ENCODE measurements at regions not wholly inside any gene's neighbourhood (a gene's known extent, or its start where the extent isn't known, plus 50 kb on each side); places are given as distances from the start of the nearest gene placed in this dataset.

- TF ChIP-seq KLF7 (tag by site-specific recombination; IDR thresholded peaks at IDR 0.05; ENCODE audit: borderline replicate concordance) (no peak), CTCF (tag by site-specific recombination; IDR thresholded peaks at IDR 0.05) (no peak), TCF7L2 (IDR thresholded peaks at IDR 0.05; ENCODE audit: borderline replicate concordance, low read depth, low read length) (no peak), HOXC10 (CRISPR knock-in tag; IDR thresholded peaks at IDR 0.05) (no peak), ZNF548 (tag by site-specific recombination; IDR thresholded peaks at IDR 0.05) (no peak), ZNF292 (tag by site-specific recombination; IDR thresholded peaks at IDR 0.05; ENCODE audit: borderline replicate concordance, low read depth) (no peak), HOXD13 (CRISPR knock-in tag; IDR thresholded peaks at IDR 0.05; ENCODE audit: borderline replicate concordance) (no peak), ZNF561 (tag by site-specific recombination; IDR thresholded peaks at IDR 0.05; ENCODE audit: borderline replicate concordance) (no peak), ZFP3 (tag by site-specific recombination; IDR thresholded peaks at IDR 0.05; ENCODE audit: low read depth) (no peak), ZBTB7A (tag by site-specific recombination; IDR thresholded peaks at IDR 0.05; ENCODE audit: low read depth) (no peak), ZNF544 (tag by site-specific recombination; IDR thresholded peaks at IDR 0.05) (no peak), ZNF791 (tag by site-specific recombination; IDR thresholded peaks at IDR 0.05) (no peak)
- TF ChIP-seq, protein P1, sequence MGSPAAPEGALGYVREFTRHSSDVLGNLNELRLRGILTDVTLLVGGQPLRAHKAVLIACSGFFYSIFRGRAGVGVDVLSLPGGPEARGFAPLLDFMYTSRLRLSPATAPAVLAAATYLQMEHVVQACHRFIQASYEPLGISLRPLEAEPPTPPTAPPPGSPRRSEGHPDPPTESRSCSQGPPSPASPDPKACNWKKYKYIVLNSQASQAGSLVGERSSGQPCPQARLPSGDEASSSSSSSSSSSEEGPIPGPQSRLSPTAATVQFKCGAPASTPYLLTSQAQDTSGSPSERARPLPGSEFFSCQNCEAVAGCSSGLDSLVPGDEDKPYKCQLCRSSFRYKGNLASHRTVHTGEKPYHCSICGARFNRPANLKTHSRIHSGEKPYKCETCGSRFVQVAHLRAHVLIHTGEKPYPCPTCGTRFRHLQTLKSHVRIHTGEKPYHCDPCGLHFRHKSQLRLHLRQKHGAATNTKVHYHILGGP (tag by site-specific recombination; IDR thresholded peaks at IDR 0.05): no peak
Measured at GRCh38 chr14:96711559-96712267, 85.5 kb upstream of the VRK1 start.
